ENCODE measurements at regions not wholly inside any gene's neighbourhood (a gene's known extent, or its start where the extent isn't known, plus 50 kb on each side); places are given as distances from the start of the nearest gene placed in this dataset.

DNA sequence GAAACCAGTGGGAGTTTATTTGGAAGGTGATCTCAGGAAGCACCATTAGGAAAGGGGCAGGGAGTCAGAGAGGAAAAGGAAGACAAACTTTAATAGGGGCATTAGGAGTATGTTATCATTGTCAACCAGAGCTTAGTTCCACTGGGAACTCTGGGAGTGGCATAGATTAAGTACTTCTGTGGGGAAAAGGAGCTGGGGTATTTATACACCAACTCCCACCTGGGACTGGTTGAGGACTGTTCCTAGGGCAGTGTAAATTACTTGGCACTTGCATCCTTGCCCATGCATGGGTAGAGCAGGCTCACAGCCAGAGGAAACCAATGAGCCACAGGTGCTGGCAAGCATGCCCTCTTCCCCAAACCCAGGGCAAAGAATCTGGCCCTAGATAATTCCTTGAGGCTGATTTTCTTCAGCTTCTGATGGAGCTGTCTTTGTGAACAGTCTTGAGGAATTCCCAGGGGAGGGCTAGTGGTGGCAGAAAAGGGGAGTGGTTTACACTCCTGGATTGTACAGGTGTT lies 541.2 kb downstream of the MIAT start:
- Mint-ChIP-seq H3K36me3 (ENCODE audit: low read depth) (no peaks in the 10 kb centered on the region), H3K4me3 (no peak overlapping the region), H3K27me3 (peaks cover 3% of the 10 kb centered on the region), H3K4me1 (no peaks in the 10 kb centered on the region), H3K9me3 (no peaks in the 10 kb centered on the region), H3K27ac (no peak overlapping the region)
- ATAC-seq (replicated peaks): no peak

- peaks cover 6% of the 10 kb centered on the region for H3K27me3 Mint-ChIP-seq
- ATAC-seq (replicated peaks): no peak
- H3K27ac Mint-ChIP-seq: no peak overlapping the region
- peaks cover 3% of the 10 kb centered on the region for H3K9me3 Mint-ChIP-seq
- H3K4me3 Mint-ChIP-seq: no peak overlapping the region
- H3K36me3 Mint-ChIP-seq (ENCODE audit: low read depth): no peaks in the 10 kb centered on the region
- no peaks in the 10 kb centered on the region for H3K4me1 Mint-ChIP-seq
Observed at GRCh38 chr22:27199354-27199753, 542.0 kb downstream of the MIAT start.

DNA sequence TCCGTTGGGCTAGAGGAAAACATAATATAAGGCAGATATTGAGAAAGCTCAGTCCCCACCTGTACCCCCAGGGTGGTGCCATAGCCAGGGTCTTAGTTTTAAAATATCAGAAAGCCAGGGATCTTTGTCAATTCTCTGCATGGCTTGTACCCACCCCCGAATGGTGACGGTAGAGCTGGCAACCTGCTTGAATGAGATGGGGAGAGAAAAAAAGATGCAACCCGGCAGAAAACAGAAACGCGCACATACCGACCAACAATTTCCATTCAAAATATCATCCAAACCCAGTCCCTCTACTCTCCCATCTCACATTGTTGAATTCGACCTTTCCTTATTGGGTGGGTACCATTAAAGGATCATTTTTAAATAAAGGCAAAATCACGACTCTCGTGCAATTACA lies 543.9 kb downstream of the MIAT start:
- Mint-ChIP-seq H3K4me3 (no peak overlapping the region), H3K36me3 (ENCODE audit: low read depth) (no peaks in the 10 kb centered on the region), H3K4me1 (no peaks in the 10 kb centered on the region), H3K27ac (no peak overlapping the region), H3K27me3 (peaks cover 9% of the 10 kb centered on the region), H3K9me3 (peaks cover 3% of the 10 kb centered on the region)
- ATAC-seq (replicated peaks): no peak

- no peak overlapping the region for H3K4me3 Mint-ChIP-seq
- no peak for ATAC-seq (replicated peaks)
- H3K27ac Mint-ChIP-seq: no peak overlapping the region
- H3K4me1 Mint-ChIP-seq: no peaks in the 10 kb centered on the region
- peaks cover 11% of the 10 kb centered on the region for H3K27me3 Mint-ChIP-seq
- H3K9me3 Mint-ChIP-seq: peaks cover 3% of the 10 kb centered on the region
- H3K36me3 Mint-ChIP-seq (ENCODE audit: low read depth): no peaks in the 10 kb centered on the region
Observed at GRCh38 chr22:27201741-27202140, 544.4 kb downstream of the MIAT start.

GRCh38 chr22:27203276-27203660 lies 545.9 kb downstream of the MIAT start:
- Mint-ChIP-seq H3K4me1 (no peaks in the 10 kb centered on the region), H3K9me3 (peaks cover 3% of the 10 kb centered on the region), H3K36me3 (ENCODE audit: low read depth) (no peaks in the 10 kb centered on the region), H3K4me3 (no peak overlapping the region), H3K27me3 (peaks cover 13% of the 10 kb centered on the region), H3K27ac (no peak overlapping the region)
- no peak for ATAC-seq (replicated peaks)

- Mint-ChIP-seq H3K4me3 (no peak overlapping the region), H3K9me3 (peaks cover 3% of the 10 kb centered on the region), H3K4me1 (no peaks in the 10 kb centered on the region), H3K27me3 (peaks cover 13% of the 10 kb centered on the region), H3K36me3 (ENCODE audit: low read depth) (no peaks in the 10 kb centered on the region), H3K27ac (no peak overlapping the region)
- ATAC-seq (replicated peaks): no peak
Observed at GRCh38 chr22:27204280-27204679, 546.9 kb downstream of the MIAT start.

GRCh38 chr22:27204817-27205216 lies 547.4 kb downstream of the MIAT start:
- no peaks in the 10 kb centered on the region for H3K36me3 Mint-ChIP-seq (ENCODE audit: low read depth)
- no peaks in the 10 kb centered on the region for H3K4me1 Mint-ChIP-seq
- no peak overlapping the region for H3K27ac Mint-ChIP-seq
- peaks cover 12% of the 10 kb centered on the region for H3K27me3 Mint-ChIP-seq
- peaks cover 3% of the 10 kb centered on the region for H3K9me3 Mint-ChIP-seq
- no peak for ATAC-seq (replicated peaks)
- H3K4me3 Mint-ChIP-seq: no peak overlapping the region

GRCh38 chr22:27205492-27206373 lies 548.3 kb downstream of the MIAT start:
- no peaks in the 10 kb centered on the region for H3K36me3 Mint-ChIP-seq (ENCODE audit: low read depth)
- H3K27me3 Mint-ChIP-seq: peaks cover 10% of the 10 kb centered on the region
- no peak overlapping the region for H3K27ac Mint-ChIP-seq
- H3K4me1 Mint-ChIP-seq: no peaks in the 10 kb centered on the region
- no peak for ATAC-seq (replicated peaks)
- H3K9me3 Mint-ChIP-seq: peaks cover 3% of the 10 kb centered on the region
- H3K4me3 Mint-ChIP-seq: no peak overlapping the region

GRCh38 chr22:27206374-27207133 lies 549.2 kb downstream of the MIAT start:
- Mint-ChIP-seq H3K4me3 (no peak overlapping the region), H3K9me3 (peaks cover 3% of the 10 kb centered on the region), H3K27ac (no peak overlapping the region), H3K36me3 (ENCODE audit: low read depth) (no peaks in the 10 kb centered on the region), H3K27me3 (peaks cover 10% of the 10 kb centered on the region), H3K4me1 (no peaks in the 10 kb centered on the region)
- ATAC-seq (replicated peaks): no peak

- no peak overlapping the region for H3K27ac Mint-ChIP-seq
- H3K9me3 Mint-ChIP-seq: peaks cover 3% of the 10 kb centered on the region
- H3K36me3 Mint-ChIP-seq (ENCODE audit: low read depth): no peaks in the 10 kb centered on the region
- no peak for ATAC-seq (replicated peaks)
- H3K4me3 Mint-ChIP-seq: no peak overlapping the region
- no peaks in the 10 kb centered on the region for H3K4me1 Mint-ChIP-seq
- peaks cover 10% of the 10 kb centered on the region for H3K27me3 Mint-ChIP-seq
Observed at GRCh38 chr22:27207266-27207665, 549.9 kb downstream of the MIAT start.

DNA sequence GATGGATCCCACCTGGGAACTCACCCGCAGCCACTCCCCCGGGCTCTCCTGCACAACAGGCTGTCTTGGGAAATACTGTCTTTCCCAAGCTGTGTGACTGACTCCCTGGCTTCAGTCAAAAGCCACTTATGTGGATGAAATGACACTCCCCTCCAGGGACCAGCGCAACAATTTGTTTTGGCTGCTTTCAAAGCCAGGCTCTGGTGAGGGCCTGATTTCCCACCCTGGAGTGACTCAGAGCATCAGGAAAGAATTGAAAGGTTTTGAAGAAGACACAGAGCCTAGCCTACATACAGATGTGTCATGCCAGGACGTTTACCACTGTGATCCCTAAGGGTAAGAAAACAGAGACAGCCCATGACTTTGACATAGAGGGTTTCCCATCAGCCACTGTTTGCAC lies 550.5 kb downstream of the MIAT start:
- Mint-ChIP-seq H3K4me1 (no peaks in the 10 kb centered on the region), H3K4me3 (no peak overlapping the region), H3K27me3 (peaks cover 13% of the 10 kb centered on the region)

GRCh38 chr22:27210111-27210730 lies 552.8 kb downstream of the MIAT start:
- Mint-ChIP-seq H3K27me3 (peaks cover 12% of the 10 kb centered on the region), H3K27ac (no peak overlapping the region), H3K4me1 (no peaks in the 10 kb centered on the region), H3K4me3 (no peak overlapping the region), H3K9me3 (no peaks in the 10 kb centered on the region), H3K36me3 (ENCODE audit: low read depth) (no peaks in the 10 kb centered on the region)
- no peak for ATAC-seq (replicated peaks)

More for the DNA sequence above, 550.5 kb downstream of the MIAT start:
- ATAC-seq (replicated peaks): no peak
- H3K36me3 Mint-ChIP-seq (ENCODE audit: low read depth): no peaks in the 10 kb centered on the region
- H3K9me3 Mint-ChIP-seq: peaks cover 3% of the 10 kb centered on the region
- H3K27ac Mint-ChIP-seq: no peak overlapping the region

DNA sequence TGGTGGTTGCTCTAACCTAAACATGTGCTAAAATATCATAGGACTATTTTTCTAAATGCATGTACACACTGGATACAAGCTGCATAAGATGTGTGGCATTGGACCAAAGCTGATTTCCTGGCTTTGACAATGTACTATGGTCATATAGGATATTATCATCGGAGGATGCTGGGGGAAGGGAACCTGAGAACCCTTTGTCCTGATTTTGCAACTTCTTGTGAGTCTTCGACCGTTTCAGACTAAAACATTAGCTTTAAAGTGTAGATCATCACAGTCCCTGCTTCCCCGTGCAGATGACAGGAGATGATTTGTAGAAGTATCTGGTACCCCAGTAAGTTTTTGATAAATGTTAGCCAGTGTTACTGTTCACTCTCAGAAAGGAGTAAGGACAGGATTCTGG lies 554.7 kb downstream of the MIAT start:
- H3K9me3 Mint-ChIP-seq: no peaks in the 10 kb centered on the region

GRCh38 chr22:27212617-27213177 lies 555.3 kb downstream of the MIAT start:
- H3K27me3 Mint-ChIP-seq: peaks cover 12% of the 10 kb centered on the region
- no peak for ATAC-seq (replicated peaks)
- H3K4me1 Mint-ChIP-seq: no peaks in the 10 kb centered on the region
- no peak overlapping the region for H3K27ac Mint-ChIP-seq
- no peaks in the 10 kb centered on the region for H3K36me3 Mint-ChIP-seq (ENCODE audit: low read depth)
- H3K4me3 Mint-ChIP-seq: no peak overlapping the region
- no peaks in the 10 kb centered on the region for H3K9me3 Mint-ChIP-seq

More for the DNA sequence above, 554.7 kb downstream of the MIAT start:
- H3K4me1 Mint-ChIP-seq: no peaks in the 10 kb centered on the region
- ATAC-seq (replicated peaks): no peak
- H3K4me3 Mint-ChIP-seq: no peak overlapping the region
- peaks cover 8% of the 10 kb centered on the region for H3K27me3 Mint-ChIP-seq
- H3K36me3 Mint-ChIP-seq (ENCODE audit: low read depth): no peaks in the 10 kb centered on the region
- no peak overlapping the region for H3K27ac Mint-ChIP-seq
